Neural cell (in vitro differentiated cells): ENCODE measurements at regions not wholly inside any gene's neighbourhood (a gene's known extent, or its start where the extent isn't known, plus 50 kb on each side); places are given as distances from the start of the nearest gene placed in this dataset.

ENCODE experiments used
- H2AFZ ChIP-seq: fragments of 200-600, 300-800 bp; sonication (generic), shearing (Covaris generic); 2 replicates; pipeline ENCODE4 v1.6.0; 2014; ENCODE audit warnings: low read depth, mild to moderate bottlenecking, antibody characterized with exemption, low read length, moderate library complexity
- H3F3A ChIP-seq: fragments of 200-600 bp; shearing (Covaris generic); 2 replicates; pipeline ENCODE4 v1.6.1; 2016; ENCODE audit warnings: mild to moderate bottlenecking, moderate library complexity, mixed read lengths, antibody characterized with exemption, low read length; ENCODE audit not compliant: insufficient read depth, poor library complexity, severe bottlenecking
- H3K27ac ChIP-seq: fragments of 200-600, 300-800 bp; sonication (generic), shearing (Covaris generic); 2 replicates; pipeline ENCODE4 v1.5.1; 2014; ENCODE audit warnings: mild to moderate bottlenecking, low read length, moderate library complexity
- H3K27me3 ChIP-seq: fragments of 300-800, 200-600 bp; sonication (generic), shearing (Covaris generic); 2 replicates; pipeline ENCODE4 v1.6.0; 2014; ENCODE audit warnings: mild to moderate bottlenecking, low read depth, low read length, moderate library complexity; ENCODE audit not compliant: insufficient read depth
- H3K36me3 ChIP-seq: fragments of 300-800, 200-600 bp; sonication (generic), shearing (Covaris generic); 2 replicates; pipeline ENCODE4 v1.5.1; 2014; ENCODE audit warnings: mild to moderate bottlenecking, antibody characterized with exemption, low read length, moderate library complexity; ENCODE audit not compliant: insufficient read depth
- H3K4me2 ChIP-seq: fragments of 300-800, 200-600 bp; sonication (generic), shearing (Covaris generic); 2 replicates; pipeline ENCODE4 v1.6.0; 2014; ENCODE audit warnings: mild to moderate bottlenecking, low read length
- H3K4me3 ChIP-seq: fragments of 300-800, 200-600 bp; sonication (generic), shearing (Covaris generic); 2 replicates; pipeline ENCODE4 v1.5.1; 2014; ENCODE audit warnings: mild to moderate bottlenecking, low read length, moderate library complexity
- H3K79me2 ChIP-seq: fragments of 200-600 bp; shearing (Covaris generic); replicated peaks from 2 replicates; pipeline ENCODE4 v1.6.0; 2014; ENCODE audit warnings: mild to moderate bottlenecking, low read length, moderate library complexity; ENCODE audit not compliant: insufficient read depth
- H3K9ac ChIP-seq: fragments of 300-800, 200-600 bp; sonication (generic), shearing (Covaris generic); 2 replicates; pipeline ENCODE4 v1.6.1; 2016; ENCODE audit warnings: mild to moderate bottlenecking, low read length, mixed read lengths
- H3K9me2 ChIP-seq: fragments of 200-600 bp; shearing (Covaris generic); 2 replicates; pipeline ENCODE4 v1.6.1; 2016; ENCODE audit warnings: mild to moderate bottlenecking, low read length, mixed read lengths; ENCODE audit not compliant: insufficient read depth
- H3K9me3 ChIP-seq: fragments of 200-600, 300-800 bp; sonication (generic), shearing (Covaris generic); 2 replicates; pipeline ENCODE4 v1.6.1; 2016; ENCODE audit warnings: mild to moderate bottlenecking, mixed run types, low read length, moderate library complexity, mixed read lengths
- H4K20me1 ChIP-seq: fragments of 200-600 bp; shearing (Covaris generic); 2 replicates; pipeline ENCODE4 v1.6.1; 2016; ENCODE audit warnings: mild to moderate bottlenecking, mixed run types; ENCODE audit not compliant: insufficient read depth
- EP300 ChIP-seq: fragments of 450-650 bp; conservative IDR thresholded peaks from 2 replicates; pipeline ENCODE4 v1.6.1; 2014; ENCODE audit warnings: antibody characterized with exemption, mild to moderate bottlenecking, moderate library complexity; ENCODE audit not compliant: poor library complexity, severe bottlenecking
- EZH2 ChIP-seq: fragments of 200-600, 300-800 bp; shearing (Covaris generic), sonication (generic); IDR thresholded peaks from 2 replicates; pipeline ENCODE4 v1.6.1; 2014; ENCODE audit warnings: antibody characterized with exemption, low read length, borderline replicate concordance, mild to moderate bottlenecking; ENCODE audit not compliant: insufficient read depth, poor library complexity, severe bottlenecking
- MXI1 ChIP-seq: fragments of 450-650 bp; conservative IDR thresholded peaks from 2 replicates; pipeline ENCODE4 v1.6.1; 2014; ENCODE audit warnings: antibody characterized with exemption, mild to moderate bottlenecking; ENCODE audit not compliant: poor library complexity, severe bottlenecking
- POLR2AphosphoS5 ChIP-seq: IDR thresholded peaks from 2 replicates; pipeline ENCODE4 v1.6.1; 2012
- RAD21 ChIP-seq: fragments of 450-650 bp; conservative IDR thresholded peaks from 2 replicates; pipeline ENCODE4 v1.6.1; 2014; ENCODE audit warnings: antibody characterized with exemption, mild to moderate bottlenecking, moderate library complexity
- SMC3 ChIP-seq: fragments of 450-650 bp; conservative IDR thresholded peaks from 2 replicates; pipeline ENCODE4 v1.6.1; 2014; ENCODE audit warnings: antibody characterized with exemption, mild to moderate bottlenecking, moderate library complexity; ENCODE audit not compliant: poor library complexity
- TAF1 ChIP-seq: IDR thresholded peaks from 2 replicates; pipeline ENCODE4 v1.6.1; 2012; ENCODE audit warnings: low read depth
- TF ChIP-seq, protein P1 (sequence below): IDR thresholded peaks from 2 replicates; pipeline ENCODE4 v1.6.1; 2012; ENCODE audit warnings: borderline replicate concordance
- TF ChIP-seq, protein P2 (sequence below): fragments of 450-650 bp; IDR thresholded peaks from 2 replicates; pipeline ENCODE4 v1.5.1; 2014; ENCODE audit warnings: antibody characterized with exemption, mild to moderate bottlenecking, moderate library complexity; ENCODE audit not compliant: poor library complexity, severe bottlenecking

DNA sequence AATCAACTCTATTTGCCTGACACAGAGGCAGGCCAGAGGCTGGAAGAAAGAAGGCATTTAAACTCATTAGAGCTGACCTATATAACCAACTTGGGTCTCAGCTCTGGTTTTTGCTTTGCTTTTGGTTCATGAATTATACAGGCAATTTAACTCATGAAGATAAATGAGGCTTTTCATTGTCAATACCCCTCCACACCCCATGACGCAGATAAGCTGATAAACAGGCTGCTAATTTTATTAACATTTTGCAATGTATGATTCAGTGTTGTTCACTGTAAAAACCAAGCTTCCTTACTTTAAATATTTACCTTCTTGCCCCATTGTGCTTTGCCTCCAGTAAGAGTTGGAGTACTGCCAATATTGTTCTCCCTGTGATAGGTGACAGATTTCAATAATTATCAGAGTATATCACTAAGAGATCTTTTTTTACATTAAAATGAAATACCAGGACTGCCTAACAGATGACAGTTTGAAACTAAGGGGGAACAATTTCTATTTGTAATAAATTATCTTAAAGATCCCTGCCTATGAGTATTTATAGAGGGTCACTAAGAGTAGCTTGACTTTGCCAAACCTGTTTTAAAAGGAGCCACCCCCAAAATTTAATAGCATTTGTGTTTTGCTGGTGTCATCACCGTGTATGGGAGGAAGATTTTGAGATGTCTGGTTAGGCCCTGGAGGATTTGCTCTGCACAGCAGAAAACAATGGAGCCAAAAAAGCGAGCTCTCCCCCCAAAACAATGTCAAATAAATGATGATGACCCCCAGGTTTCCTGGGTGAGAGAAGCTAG, 472.7 kb upstream of the NBEA start:
- no peaks in the 10 kb centered on the region for H3K27me3 ChIP-seq
- H2AFZ ChIP-seq: no peak overlapping the region
- no peaks in the 10 kb centered on the region for H3K79me2 ChIP-seq
- H3F3A ChIP-seq: no peaks in the 10 kb centered on the region
- no peak overlapping the region for H3K4me2 ChIP-seq
- no peaks in the 10 kb centered on the region for H4K20me1 ChIP-seq
- no peaks in the 10 kb centered on the region for H3K36me3 ChIP-seq
- H3K27ac ChIP-seq: no peak overlapping the region
- H3K9ac ChIP-seq: no peak overlapping the region
- no peaks in the 10 kb centered on the region for H3K9me2 ChIP-seq
- H3K4me3 ChIP-seq: no peak overlapping the region
- H3K9me3 ChIP-seq: no peaks in the 10 kb centered on the region
- TF ChIP-seq MXI1 (no peak), RAD21 (no peak), TAF1 (no peak), SMC3 (no peak), POLR2AphosphoS5 (no peak), EP300 (no peak), EZH2 (no peak)
- TF ChIP-seq, protein P1, sequence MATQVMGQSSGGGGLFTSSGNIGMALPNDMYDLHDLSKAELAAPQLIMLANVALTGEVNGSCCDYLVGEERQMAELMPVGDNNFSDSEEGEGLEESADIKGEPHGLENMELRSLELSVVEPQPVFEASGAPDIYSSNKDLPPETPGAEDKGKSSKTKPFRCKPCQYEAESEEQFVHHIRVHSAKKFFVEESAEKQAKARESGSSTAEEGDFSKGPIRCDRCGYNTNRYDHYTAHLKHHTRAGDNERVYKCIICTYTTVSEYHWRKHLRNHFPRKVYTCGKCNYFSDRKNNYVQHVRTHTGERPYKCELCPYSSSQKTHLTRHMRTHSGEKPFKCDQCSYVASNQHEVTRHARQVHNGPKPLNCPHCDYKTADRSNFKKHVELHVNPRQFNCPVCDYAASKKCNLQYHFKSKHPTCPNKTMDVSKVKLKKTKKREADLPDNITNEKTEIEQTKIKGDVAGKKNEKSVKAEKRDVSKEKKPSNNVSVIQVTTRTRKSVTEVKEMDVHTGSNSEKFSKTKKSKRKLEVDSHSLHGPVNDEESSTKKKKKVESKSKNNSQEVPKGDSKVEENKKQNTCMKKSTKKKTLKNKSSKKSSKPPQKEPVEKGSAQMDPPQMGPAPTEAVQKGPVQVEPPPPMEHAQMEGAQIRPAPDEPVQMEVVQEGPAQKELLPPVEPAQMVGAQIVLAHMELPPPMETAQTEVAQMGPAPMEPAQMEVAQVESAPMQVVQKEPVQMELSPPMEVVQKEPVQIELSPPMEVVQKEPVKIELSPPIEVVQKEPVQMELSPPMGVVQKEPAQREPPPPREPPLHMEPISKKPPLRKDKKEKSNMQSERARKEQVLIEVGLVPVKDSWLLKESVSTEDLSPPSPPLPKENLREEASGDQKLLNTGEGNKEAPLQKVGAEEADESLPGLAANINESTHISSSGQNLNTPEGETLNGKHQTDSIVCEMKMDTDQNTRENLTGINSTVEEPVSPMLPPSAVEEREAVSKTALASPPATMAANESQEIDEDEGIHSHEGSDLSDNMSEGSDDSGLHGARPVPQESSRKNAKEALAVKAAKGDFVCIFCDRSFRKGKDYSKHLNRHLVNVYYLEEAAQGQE: no peak
- TF ChIP-seq, protein P2, sequence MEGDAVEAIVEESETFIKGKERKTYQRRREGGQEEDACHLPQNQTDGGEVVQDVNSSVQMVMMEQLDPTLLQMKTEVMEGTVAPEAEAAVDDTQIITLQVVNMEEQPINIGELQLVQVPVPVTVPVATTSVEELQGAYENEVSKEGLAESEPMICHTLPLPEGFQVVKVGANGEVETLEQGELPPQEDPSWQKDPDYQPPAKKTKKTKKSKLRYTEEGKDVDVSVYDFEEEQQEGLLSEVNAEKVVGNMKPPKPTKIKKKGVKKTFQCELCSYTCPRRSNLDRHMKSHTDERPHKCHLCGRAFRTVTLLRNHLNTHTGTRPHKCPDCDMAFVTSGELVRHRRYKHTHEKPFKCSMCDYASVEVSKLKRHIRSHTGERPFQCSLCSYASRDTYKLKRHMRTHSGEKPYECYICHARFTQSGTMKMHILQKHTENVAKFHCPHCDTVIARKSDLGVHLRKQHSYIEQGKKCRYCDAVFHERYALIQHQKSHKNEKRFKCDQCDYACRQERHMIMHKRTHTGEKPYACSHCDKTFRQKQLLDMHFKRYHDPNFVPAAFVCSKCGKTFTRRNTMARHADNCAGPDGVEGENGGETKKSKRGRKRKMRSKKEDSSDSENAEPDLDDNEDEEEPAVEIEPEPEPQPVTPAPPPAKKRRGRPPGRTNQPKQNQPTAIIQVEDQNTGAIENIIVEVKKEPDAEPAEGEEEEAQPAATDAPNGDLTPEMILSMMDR: no peak

DNA sequence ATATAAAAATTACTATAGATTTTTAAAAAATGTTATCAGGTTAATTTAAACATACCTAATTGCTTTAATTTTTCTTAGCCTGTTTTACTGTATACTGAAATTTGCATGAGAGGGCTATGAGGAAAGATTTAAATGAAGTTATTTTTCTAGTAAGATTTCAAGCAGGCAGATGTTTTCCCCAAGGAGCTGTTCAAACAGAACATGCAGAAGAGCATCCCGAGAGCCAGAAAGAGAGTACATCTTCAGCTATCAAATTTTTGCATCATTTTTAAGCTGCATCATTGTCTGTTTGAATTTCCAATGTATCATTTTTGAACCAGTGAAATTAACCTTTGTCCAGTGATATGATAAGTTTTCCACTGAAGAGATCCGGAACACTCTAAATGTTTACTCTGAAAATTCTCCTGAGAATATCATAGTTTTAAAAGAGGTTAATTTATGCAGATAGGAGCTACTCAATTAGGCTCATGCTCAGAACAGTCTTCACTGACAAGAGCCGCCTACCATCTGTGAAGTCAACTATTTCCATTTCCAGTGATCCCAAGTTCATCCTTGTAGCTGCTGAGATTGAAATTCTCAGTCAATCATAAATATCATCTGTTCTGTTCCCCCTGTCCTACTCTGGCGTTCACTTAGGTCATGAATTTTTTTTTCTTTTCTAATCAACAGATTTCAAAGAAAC, 467.7 kb upstream of the NBEA start:
- no peaks in the 10 kb centered on the region for H3K27me3 ChIP-seq
- no peaks in the 10 kb centered on the region for H3K9me3 ChIP-seq
- no peak overlapping the region for H3K4me2 ChIP-seq
- H3K4me3 ChIP-seq: no peak overlapping the region
- no peaks in the 10 kb centered on the region for H4K20me1 ChIP-seq
- no peaks in the 10 kb centered on the region for H3K79me2 ChIP-seq
- no peak overlapping the region for H2AFZ ChIP-seq
- TF ChIP-seq RAD21 (no peak), EZH2 (no peak), SMC3 (no peak), TAF1 (no peak), EP300 (no peak), POLR2AphosphoS5 (no peak), MXI1 (no peak)
- TF ChIP-seq, protein P2: no peak
- TF ChIP-seq, protein P1: no peak
- H3F3A ChIP-seq: no peaks in the 10 kb centered on the region
- H3K27ac ChIP-seq: no peak overlapping the region
- no peaks in the 10 kb centered on the region for H3K9me2 ChIP-seq
- H3K9ac ChIP-seq: no peak overlapping the region
- no peaks in the 10 kb centered on the region for H3K36me3 ChIP-seq
